Bronchial epithelial cell (primary cell): ENCODE measurements at regions not wholly inside any gene's neighbourhood (a gene's known extent, or its start where the extent isn't known, plus 50 kb on each side); places are given as distances from the start of the nearest gene placed in this dataset.

Source experiments
- DNase-seq: peaks from one replicate; pipeline ENCODE4 v3.0.0-alpha.2; 2010; ENCODE audit warnings: low read depth
- FAIRE-seq: peaks from 2 replicates; lab custom pipeline; 2011; peaks lifted over from hg19 to GRCh38; lab: Jason Lieb, UNC
- H3K27me3 ChIP-seq: 2 replicates; pipeline ENCODE4 v1.5.1; 2011; ENCODE audit warnings: low read length; ENCODE audit not compliant: control insufficient read depth, insufficient read depth
- H3K36me3 ChIP-seq: 2 replicates; pipeline ENCODE4 v1.5.1; 2011; ENCODE audit warnings: low read length; ENCODE audit not compliant: control insufficient read depth, insufficient read depth
- H3K4me3 ChIP-seq: 2 replicates; pipeline ENCODE4 v1.5.1; 2011; ENCODE audit warnings: mild to moderate bottlenecking, low read depth, low read length, control low read depth
- TF ChIP-seq, protein P1 (sequence below): IDR thresholded peaks from 2 replicates; pipeline ENCODE4 v1.5.1; 2011; ENCODE audit warnings: mild to moderate bottlenecking, moderate library complexity, low read length, control low read depth, inconsistent platforms; ENCODE audit not compliant: insufficient read depth, severe bottlenecking

DNA sequence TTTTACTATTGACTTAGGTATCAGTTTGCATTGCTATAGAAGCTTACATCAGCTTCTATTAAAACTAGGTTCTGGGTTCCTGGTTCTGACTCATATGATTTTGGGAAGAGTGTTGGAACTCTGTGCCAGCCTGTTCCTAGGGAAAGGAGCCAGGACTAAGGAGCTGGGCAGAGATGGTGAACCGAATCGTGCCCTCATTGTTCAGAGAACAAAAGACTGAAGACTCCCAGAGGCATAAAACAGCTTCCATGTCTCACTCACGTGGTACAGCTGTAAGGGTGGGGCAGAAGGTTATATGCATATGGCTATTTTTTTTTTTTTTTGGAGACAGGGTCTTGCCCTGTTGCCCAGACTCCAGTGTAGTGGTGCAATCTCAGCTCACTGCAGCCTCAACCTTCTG, 89.1 kb upstream of the THBS2 start:
- no peak for FAIRE-seq
- TF ChIP-seq, protein P1, sequence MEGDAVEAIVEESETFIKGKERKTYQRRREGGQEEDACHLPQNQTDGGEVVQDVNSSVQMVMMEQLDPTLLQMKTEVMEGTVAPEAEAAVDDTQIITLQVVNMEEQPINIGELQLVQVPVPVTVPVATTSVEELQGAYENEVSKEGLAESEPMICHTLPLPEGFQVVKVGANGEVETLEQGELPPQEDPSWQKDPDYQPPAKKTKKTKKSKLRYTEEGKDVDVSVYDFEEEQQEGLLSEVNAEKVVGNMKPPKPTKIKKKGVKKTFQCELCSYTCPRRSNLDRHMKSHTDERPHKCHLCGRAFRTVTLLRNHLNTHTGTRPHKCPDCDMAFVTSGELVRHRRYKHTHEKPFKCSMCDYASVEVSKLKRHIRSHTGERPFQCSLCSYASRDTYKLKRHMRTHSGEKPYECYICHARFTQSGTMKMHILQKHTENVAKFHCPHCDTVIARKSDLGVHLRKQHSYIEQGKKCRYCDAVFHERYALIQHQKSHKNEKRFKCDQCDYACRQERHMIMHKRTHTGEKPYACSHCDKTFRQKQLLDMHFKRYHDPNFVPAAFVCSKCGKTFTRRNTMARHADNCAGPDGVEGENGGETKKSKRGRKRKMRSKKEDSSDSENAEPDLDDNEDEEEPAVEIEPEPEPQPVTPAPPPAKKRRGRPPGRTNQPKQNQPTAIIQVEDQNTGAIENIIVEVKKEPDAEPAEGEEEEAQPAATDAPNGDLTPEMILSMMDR, result no peak
- DNase-seq, result peak; percentile 38
- H3K27me3 ChIP-seq, result no peaks in the 10 kb centered on the region
- no peaks in the 10 kb centered on the region for H3K36me3 ChIP-seq
- H3K4me3 ChIP-seq, result no peak overlapping the region

DNA sequence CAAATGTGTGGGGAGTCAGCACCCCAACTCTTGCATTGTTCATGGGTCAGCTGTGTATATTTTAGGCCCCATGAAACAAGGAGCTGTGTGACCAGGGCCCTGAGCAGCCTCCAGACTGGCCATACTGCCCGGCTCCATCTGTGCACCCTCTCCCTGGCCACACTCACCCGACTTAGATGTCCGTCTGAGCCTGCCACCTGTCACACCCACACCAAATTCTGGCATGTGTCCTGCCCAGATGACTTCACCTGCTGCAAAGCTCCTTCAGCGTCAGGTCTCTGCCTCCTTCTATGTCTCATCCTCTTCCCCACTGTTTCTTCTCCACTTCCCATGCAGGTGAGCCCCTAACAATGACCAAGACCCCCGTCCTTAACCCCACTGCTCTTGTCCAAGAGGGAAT, 88.1 kb upstream of the THBS2 start:
- no peaks in the 10 kb centered on the region for H3K36me3 ChIP-seq
- DNase-seq (no peak), FAIRE-seq (peak; percentile 66)
- no peaks in the 10 kb centered on the region for H3K27me3 ChIP-seq
- H3K4me3 ChIP-seq, result no peak overlapping the region
- TF ChIP-seq, protein P1, result no peak

DNA sequence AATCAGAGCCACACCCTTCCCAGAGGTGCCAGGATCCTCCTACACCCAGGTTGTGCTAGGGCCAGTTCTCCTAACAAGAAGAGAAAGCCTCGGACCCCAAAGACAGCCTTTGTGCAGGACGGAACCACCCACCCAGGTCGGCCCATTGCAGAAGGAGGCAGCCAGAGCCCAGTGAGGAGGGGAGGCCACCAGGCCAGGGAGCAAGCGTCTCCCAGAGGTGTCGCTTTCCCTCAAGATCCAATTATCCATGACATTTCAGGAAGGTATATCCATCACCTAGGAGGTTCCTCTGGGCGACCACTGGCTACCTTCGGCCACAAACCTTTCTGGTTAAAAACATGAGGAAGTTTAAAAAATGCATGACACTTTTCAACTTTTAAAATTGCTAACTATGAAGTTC, 87.4 kb upstream of the THBS2 start:
- H3K27me3 ChIP-seq, result no peaks in the 10 kb centered on the region
- DNase-seq (no peak), FAIRE-seq (no peak)
- H3K36me3 ChIP-seq, result no peaks in the 10 kb centered on the region
- TF ChIP-seq, protein P1, result no peak
- H3K4me3 ChIP-seq, result no peak overlapping the region

DNA sequence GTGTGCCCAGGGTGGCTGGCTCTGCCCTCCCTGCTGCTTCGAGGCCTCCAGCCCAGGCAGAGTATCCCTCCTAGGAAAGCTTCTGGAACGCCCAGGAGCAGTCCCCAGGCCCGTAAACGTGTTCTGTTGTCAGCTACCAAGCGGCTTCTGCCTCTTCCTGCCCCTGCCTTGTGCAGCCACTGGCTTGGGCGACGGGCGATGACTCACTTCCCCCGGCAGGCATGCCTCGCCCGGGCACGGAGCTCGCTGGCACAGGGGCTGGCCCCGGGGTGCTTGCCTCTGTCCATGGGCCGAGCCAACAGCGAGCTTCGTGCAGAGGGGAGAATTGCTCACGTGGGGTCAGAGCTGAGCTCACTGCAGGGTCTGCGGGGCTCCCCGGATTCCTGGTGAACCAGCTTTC, 86.7 kb upstream of the THBS2 start:
- FAIRE-seq (no peak), DNase-seq (peak; percentile 52)
- Histone ChIP-seq H3K36me3 (no peaks in the 10 kb centered on the region), H3K27me3 (no peaks in the 10 kb centered on the region), H3K4me3 (no peak overlapping the region)
- TF ChIP-seq, protein P1, result no peak

DNA sequence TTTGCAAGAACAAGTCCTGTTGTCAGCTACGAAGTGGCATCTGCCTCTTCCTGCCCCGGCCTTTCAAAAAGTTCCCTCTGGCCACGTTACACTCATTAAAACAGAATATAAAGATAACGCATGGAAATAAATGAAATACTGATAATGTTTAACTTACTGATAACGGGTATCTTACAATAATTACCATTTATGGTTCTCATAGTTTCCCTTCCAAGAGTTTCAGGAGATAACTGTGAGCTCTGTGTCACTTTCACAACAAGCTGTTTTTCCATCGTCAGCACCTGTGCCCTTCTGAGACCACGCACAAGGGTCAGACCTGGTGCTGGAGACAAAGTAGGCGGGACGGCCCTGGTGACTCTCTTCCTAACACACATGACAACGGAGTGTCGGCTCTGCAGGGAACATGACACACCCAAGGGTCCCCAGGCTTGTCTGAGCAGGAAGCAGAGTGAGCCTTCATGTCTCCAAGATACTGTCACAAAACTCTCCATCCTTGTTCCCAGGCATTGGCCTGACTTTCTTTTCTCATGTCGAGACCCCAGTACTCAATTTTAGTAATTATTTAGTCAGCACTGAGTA, 86.2 kb upstream of the THBS2 start:
- Histone ChIP-seq H3K27me3 (no peaks in the 10 kb centered on the region), H3K4me3 (no peak overlapping the region), H3K36me3 (no peaks in the 10 kb centered on the region)
- TF ChIP-seq, protein P1, result no peak
- no peak for DNase-seq
- no peak for FAIRE-seq

DNA sequence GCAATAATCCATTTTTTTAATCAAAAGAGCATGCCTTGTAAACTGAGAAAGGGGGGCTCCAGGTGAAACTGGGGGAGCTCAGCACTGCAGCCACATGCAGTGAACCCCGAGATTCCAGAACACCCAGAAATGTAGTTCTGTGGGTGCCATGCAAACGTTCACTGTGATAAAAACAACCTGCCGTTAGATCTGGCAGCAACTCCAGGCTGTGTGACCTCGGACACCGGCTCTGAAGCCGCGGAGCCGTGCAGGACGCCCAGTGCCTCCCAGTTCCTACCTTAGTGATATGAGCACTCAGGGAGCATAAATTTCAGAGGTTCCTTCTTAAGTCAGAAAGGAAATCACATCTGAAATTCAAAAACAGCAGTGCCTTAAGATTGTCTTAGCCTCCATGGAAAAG, 85.4 kb upstream of the THBS2 start:
- Histone ChIP-seq H3K36me3 (no peaks in the 10 kb centered on the region), H3K4me3 (no peak overlapping the region), H3K27me3 (no peaks in the 10 kb centered on the region)
- DNase-seq (no peak), FAIRE-seq (no peak)
- TF ChIP-seq, protein P1, result no peak
